Hindlimb muscle (tissue), 1 donor: ENCODE measurements at regions not wholly inside any gene's neighbourhood (a gene's known extent, or its start where the extent isn't known, plus 50 kb on each side); places are given as distances from the start of the nearest gene placed in this dataset.
"Not testable (repeated sequence)": the region's sequence is repeated elsewhere in the genome, so short reads cannot be mapped to it uniquely, and the experiment has no call there.

Experiments used
- DNase-seq: peaks from one replicate; pipeline ENCODE4 v3.0.0-alpha.2; 2013

DNA sequence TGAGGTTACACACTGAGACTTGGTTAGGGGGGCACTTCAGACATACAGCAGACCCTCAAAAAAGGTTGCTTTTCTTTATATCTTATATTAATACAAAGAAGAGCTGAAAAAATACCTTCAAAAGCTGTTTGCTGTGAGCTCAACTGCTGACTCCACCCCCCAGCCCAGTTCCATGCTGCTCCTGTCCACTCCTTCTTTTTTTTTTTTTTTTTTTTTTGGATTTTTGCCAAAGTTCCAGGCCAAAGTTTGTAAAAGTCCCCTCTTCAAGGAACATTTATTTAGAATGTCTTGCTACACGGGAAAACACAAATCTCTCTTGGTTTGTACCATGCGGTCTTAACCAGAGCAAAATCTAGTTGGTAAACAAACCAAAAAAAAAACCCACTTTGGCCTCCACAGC is 85.3 kb upstream of the AKAP12 start:
- DNase-seq, result peak; percentile 50

DNA sequence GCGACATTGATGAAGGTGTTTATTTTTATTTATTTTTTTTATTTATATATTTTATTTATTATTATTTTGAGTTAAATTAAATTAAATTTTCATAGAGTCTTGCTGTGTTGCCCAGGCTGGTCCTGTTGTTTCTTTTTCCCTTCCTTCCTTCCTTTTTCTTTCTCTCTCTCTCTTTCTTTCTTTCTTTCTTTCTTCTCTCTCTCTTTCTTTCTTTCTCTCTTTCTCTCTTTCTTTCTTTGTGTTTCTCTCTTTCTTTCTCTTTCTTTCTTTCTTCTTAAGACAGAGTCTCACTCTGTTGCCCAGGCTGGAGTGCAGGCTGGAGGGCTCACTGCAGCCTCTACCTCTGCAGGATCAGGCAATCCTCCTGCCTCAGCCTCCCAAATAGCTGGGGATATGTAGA is 84.7 kb upstream of the AKAP12 start:
- no peak for DNase-seq

DNA sequence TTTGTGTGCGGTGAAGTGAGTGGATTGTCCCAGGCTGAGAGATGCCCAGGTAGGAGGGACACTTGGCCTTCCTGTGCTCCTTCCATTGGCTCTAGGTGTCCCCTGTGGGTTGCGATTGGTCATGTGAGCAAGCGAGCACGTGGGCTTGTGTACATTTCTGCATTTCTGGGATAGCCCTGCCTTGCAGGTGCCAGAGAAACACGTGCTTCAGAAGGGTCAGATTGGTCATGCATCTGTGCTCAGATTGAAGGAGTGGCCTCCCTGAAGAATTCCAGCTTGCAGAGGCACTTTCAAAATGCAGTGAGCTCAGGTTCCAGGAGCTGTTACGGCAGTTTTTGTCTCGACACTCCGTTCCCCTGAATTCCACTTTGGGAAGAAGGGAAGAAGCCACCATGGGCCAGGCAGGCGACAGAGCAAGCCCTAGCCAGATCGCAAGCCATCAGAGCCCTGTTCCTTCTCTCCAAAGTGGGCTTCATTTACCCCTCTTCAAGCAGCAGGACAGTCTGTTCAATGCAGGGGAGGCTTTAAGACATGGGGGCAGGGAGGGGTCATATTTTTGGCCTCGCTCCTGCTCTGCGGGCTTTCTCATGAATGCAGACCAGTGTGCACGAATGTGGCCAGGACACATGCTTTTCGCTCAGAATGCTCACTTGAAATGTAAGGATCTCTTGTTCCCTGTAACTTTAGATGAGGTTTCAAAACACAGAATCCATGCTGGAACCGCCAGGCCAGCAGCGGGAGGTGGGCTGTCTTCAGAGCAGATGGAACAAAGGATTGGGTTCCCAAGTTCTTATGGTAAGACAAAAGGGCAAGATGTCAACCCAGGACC is 78.6 kb upstream of the AKAP12 start:
- DNase-seq, result peak; percentile 74

GRCh38 chr6:151164383-151164782 is 75.4 kb upstream of the AKAP12 start:
- DNase-seq, result no peak

DNA sequence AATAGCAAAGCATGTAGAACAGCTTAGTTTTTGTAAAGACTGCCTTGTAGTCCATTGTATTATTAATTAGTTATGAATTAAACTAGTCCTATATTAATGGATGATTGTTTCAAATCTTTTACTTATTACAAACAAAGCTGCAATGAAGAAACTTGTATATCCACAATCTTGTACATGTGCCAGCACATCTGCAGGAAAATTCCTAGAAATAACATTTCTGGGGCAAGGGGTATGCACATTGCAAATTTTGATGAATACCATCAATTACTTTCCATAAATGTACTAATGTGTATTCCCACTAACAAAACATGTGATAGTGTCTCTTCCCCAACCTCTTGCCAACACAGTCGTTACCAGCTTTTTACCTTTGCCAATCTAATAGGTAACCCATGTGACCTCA is 73.6 kb upstream of the AKAP12 start:
- peak; percentile 58 for DNase-seq

DNA sequence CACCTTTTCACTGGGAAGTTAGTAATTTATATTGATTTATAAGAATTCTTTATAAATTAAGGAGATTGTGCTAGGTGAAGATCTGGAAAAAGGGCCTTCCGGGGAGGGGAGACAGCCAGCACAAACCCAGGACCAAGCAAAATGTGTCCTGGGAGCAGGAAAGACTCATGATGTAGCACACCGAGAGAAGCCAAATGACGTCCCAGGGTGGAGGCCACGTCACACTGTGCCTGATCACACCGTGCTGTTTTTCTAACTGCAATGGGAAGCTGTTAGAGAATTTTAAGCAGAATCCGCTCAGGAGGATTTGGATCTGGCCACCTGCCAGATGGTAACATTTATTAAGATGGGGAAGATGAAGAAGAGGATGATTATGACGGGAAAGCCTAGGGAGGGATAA is 72.7 kb upstream of the AKAP12 start:
- no peak for DNase-seq

DNA sequence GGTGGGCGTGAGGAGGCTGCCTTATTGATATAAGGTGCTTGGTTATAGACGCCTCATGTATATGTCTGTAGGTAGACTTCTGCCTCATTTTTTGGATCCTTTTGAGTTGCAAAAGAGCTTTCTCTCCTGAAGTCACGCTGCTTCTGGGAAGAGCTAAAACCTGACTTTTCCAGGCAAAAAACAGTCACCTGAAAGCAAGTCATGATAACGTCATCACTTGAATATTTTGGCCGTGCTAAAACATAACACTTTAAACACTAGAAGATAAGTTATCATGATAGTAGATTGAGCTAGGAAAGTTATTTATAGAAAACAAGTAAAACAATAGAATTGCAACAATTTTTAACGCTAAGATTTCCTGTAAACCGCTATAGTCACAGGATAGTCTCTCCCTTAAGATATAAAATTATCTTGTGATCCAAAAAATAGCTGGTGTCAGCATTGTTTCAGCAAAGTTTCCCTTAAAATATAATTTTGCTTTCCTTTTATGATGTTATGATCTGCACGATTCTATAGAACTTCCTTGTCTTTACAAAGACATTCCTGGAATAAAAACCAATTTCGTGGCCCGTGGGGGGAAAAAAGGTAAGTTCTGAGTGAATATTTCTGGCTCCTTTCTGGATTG is 69.0 kb upstream of the AKAP12 start:
- DNase-seq, result no peak

GRCh38 chr6:151172751-151173150 is 67.0 kb upstream of the AKAP12 start:
- no peak for DNase-seq

- no peak for DNase-seq
Observed at GRCh38 chr6:151175662-151176445, 63.9 kb upstream of the AKAP12 start.

GRCh38 chr6:151176911-151177770 is 62.6 kb upstream of the AKAP12 start:
- no peak for DNase-seq

- DNase-seq, result no peak
Observed at GRCh38 chr6:151178373-151178772, 61.4 kb upstream of the AKAP12 start.

- DNase-seq, result no peak
Observed at GRCh38 chr6:151179321-151179720, 60.4 kb upstream of the AKAP12 start.

DNA sequence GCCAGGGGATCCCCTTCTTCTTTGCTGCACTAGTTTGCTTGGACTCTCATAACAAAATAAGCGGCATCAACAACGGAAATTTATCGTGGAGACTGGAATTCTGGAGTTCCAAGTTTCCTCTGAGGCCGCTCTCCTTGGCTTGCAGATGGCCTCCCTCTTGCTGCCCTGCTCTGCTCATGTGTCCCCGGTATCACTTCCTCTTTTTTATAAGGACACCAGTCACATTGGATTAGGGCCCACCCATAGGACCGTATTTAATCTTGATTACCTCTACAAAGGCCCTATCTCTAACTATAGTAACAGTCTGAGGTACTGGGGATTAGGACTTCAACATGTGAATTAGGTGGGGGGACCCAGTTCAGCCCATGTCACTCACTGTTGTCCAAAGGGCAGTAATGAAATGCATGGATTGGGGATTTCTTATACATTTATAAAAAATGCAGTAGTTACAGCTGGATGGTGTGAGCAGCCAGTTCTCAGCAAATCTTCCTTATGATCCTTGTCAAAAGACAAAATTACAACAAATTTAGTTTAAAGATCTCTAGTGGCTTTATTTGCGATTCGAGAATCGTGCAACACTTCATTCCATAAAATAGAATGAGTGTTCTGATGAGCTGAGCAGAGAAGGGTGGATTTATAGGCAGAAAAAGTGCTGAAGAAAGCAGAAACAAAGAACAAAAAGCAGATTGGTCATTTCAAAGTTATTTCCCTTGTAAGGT is 59.3 kb upstream of the AKAP12 start:
- no peak for DNase-seq

GRCh38 chr6:151181706-151182363 is 57.9 kb upstream of the AKAP12 start:
- DNase-seq, result no peak

GRCh38 chr6:151182958-151183357 is 56.8 kb upstream of the AKAP12 start:
- not testable (repeated sequence) for DNase-seq

GRCh38 chr6:151185148-151185547 is 54.6 kb upstream of the AKAP12 start:
- DNase-seq, result no peak

DNA sequence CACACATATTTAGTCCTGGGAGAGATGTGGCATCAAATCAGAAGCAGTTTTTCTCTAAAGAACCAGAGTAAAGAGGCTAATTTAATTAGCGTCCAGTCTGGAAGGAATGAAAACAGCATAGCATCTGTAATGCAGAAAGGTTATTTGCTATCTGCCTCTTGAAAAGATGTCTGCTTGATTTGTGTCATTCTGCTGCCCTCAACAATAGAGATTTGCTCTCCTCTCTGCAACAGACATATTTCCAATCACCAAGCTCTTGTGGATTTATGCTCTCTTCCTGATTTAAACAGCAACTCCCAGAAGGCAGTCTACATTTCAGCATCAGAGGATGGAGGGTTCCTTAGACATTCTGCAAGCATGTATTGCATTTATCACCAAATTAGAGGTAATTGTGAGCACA is 53.5 kb upstream of the AKAP12 start:
- no peak for DNase-seq

DNA sequence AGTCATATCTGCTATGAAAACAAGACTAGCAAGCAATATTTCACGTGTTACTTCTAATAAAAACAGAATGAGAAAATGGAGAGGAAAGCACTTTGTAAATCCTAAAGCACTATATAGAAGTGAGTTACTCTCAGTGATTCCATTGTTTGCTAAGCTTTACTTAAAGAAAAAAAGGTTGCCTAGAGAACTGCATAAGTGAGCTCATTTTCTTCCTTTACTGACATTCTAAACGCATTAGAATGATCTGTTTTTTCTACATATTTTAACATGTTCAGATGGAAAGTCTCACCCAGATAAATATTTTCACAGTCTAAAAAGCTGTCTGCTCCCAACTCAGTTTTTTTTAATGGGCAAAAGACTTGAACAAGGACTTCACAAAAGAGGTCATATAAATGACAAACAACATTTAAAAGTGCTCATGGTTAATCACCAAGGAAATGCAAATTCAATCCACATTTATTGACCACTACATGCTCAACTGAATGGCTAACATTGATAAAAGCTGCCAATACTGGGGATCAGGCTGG is 52.9 kb upstream of the AKAP12 start:
- no peak for DNase-seq
